ENCODE measurements at regions not wholly inside any gene's neighbourhood (a gene's known extent, or its start where the extent isn't known, plus 50 kb on each side); places are given as distances from the start of the nearest gene placed in this dataset.

DNA sequence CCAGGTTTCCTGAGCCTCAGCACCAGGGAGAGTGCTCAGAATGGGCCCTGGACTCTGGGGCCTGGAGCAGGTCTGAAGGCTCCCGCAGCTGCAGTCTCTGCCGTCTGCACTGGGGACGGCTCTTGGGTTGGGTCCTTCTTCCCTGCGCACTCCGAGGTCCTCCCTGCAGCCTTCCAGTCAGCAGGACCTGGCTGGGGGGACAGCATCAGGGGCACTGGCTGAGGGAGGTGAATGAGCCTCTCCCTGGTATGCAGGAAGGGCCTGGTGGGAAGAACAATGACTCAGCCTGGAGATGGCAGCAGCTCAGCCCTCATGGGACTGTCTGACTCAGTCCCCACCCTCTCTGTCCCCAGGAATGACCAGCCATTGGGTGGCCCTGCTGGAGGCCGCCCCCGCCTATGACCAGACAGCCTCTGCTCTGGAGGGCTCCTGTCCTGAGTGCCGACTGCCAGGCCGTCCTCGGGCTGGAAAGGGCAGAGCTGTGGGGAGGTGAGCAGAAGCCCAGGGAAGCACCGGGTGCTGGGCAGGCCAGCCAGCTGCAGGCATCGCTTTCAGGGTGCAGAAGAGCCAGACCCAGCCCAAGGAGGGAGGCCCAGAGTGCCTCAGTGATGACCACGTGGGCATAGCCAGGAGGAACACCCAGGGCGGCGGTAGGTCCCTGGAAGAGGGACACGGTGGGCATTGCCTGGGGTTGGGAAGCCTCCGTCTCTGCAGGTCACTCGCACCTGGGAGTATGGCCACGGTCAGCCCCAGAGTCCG, 455.0 kb downstream of the BRD1 start:
- DNase-seq: no peak

- DNase-seq: no peak
Measured at GRCh38 chr22:49372111-49372529, 455.6 kb downstream of the BRD1 start.

DNA sequence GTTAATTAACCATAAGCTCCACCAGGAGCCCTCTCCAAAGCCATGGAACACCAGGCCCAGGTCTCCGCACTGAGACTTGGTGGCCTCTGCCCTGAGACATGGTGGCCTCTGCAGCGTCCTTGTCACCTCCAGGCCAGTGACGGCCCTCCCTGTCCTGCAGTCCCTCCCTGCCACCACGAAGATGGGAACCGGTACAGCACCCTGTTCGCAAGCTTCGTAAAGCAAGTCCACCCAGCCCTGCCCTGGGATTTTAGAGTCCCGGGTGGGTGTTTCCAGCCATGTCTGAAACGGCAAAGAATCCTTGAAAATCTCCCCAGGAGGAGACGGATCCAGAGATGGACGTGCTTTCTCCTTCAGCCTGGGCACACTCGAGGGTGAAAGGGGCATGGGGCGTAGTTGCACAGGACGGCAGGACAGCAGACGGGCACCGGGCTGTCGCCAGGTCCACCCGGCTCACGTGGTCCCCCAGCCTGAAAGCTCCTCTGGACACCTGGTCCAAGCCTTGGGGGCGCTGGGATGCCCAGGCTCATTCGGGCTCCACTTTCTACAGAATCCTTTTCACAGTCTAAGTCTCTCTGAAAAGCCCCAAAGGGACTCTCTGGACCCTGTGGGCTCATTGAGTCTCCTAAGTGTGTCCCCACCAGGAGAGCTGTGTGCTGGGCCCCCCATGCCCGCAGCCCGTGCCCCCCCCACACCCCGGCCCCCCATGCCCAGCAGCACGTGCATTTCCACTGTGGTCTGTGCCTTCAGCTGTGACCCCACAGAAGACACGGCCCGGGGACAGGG, 456.2 kb downstream of the BRD1 start:
- DNase-seq: no peak

DNA sequence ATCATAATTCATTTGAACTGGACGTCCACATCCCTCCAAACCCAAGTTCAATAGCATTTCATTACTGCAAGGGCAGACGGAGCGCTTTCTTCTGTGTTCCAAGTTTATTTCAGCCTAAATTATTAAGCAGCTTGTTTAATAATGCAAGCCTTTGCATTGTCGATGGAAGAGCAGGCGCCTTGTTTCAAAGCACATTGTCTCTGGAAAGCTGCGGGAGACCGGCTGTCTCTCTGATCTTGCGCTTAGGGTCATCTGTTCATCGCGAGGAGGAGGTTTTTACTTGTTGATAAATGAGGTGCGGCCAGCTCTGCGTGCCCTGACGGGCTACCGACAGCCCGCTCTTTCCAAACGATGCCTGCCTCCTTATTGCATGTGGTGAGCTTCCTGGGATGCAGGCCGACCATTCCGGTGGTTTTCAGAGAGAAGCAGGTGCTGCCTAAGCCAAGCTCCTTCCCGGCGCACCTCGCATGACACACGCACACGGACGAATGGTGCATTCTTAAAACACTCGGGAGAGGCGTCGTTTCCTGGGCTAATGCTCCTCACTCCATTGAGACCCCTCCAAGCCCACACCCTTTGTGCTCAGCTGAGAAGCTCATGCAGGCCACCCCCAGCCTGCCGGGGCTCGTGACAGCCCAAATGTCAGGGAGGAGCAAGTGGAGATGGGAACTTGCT, 456.9 kb downstream of the BRD1 start:
- no peak for DNase-seq

DNA sequence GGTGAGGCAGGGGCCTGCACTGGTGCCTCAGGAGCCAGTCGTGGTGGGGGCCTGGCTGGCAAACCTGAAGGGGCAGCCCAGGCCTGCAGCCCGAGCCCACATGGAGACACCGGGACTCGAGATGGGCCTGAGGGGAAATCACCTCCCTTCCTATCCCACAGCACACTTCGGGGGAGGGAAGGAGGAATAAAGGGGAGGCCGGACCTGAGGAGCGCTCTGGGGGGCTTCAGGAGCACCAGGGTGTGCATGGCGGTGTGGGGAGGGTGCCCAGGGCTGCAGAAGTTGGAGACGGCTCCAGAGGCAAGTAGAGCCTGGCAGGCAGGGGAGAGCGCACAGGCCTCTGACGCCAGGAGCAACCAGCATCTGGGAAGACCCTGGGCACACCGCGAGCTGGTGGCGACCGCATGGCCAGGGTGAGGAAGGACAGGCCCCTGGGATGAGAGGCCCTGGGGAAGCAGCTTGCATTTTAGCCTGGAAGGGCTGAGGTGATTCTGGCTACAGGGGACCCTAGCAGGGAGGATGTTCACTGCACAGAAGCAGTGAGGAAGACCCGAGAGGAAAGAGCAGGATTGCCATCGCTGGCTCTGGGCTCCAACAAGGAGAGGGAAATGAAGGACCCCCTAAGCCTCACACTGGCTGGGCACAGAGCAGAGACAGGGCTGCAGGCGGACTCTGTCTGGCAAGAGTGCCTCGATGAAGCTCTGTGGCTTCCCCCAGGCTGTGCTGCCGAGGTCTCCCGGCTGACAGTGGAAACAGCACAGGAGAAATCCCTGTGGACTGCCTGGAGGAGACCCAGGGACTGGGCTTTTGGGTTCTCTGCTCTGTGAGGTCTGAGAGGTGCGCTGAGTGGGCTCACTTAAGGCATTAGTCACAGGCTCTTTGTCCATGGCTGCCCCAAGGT, 457.7 kb downstream of the BRD1 start:
- DNase-seq: no peak

DNA sequence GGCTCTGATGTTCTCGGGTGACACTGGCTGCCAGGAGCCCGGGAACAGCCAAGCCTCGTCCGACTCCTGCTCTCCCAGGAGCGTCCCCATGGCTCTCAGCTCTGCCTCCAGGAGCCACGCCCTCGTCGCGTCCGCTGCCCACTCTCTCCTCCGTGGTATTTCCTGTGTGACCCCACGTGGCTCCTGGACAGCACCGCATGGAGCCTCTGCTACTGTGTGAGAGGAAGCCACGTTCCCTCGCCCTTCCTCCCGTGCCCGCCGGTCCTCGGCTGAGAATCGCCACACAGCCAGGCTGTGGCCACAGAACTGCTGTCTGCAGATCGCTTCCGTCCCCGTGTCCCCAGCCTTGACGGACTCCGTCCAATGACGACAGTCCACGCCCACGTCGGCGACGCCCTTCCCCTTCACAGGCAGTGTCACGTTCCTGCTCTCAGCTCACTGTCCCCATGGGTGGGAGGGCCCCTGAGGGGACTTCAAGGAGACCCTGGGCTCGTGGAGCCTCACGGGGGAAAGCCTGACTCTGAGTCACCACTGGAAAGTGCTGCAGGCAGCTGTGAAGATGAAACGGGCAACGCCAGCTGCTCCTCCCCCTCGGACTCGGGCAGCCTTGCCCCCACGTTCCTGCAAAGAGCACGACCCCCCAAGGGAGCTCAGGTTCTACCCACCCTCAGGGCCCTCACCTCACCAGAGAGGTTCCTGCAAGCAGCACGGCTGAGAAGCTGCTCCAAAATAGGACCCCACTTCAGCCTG, 458.5 kb downstream of the BRD1 start:
- no peak for DNase-seq

GRCh38 chr22:49368221-49368975, 459.3 kb downstream of the BRD1 start:
- DNase-seq: no peak

- no peak for DNase-seq
Measured at GRCh38 chr22:49367041-49367697, 460.5 kb downstream of the BRD1 start.

GRCh38 chr22:49366437-49366836, 461.2 kb downstream of the BRD1 start:
- DNase-seq: no peak

DNA sequence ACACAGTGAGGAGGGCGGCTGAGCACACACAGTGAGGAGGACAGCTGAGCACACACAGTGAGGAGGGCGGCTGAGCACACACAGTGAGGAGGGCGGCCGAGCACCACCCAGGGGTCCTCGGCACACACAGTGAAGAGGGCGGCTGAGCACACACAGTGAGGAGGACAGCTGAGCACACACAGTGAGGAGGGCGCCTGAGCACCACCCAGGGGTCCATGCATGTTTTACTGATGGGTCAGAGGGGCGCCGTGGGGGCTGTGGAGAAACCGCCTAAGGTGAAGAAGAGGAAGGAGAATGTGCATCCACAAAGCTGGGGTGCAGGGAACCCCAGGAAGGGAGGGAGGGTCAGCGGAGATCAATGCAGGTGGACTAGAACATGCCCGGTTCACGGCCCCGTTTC, 461.8 kb downstream of the BRD1 start:
- no peak for DNase-seq

- no peak for DNase-seq
Measured at GRCh38 chr22:49365191-49365837, 462.4 kb downstream of the BRD1 start.

DNA sequence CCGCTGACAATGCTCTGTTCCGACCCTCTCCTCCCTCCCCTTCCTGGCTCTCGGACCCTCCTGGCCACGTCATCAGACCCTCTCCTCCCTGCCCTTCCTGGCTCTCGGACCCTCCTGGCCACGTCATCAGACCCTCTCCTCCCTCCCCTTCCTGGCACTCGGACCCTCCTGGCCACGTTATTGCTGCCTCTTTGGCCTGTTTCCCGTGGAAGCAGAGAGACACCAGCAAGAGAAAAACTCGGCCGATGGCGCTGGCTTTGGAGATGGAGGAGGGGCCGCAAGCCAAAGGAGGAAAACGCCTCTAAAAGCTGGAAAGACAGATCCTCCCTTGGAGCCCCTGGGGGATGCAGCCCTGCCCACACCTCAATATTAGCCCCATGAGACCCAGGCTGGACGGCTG, 463.3 kb downstream of the BRD1 start:
- DNase-seq: no peak

DNA sequence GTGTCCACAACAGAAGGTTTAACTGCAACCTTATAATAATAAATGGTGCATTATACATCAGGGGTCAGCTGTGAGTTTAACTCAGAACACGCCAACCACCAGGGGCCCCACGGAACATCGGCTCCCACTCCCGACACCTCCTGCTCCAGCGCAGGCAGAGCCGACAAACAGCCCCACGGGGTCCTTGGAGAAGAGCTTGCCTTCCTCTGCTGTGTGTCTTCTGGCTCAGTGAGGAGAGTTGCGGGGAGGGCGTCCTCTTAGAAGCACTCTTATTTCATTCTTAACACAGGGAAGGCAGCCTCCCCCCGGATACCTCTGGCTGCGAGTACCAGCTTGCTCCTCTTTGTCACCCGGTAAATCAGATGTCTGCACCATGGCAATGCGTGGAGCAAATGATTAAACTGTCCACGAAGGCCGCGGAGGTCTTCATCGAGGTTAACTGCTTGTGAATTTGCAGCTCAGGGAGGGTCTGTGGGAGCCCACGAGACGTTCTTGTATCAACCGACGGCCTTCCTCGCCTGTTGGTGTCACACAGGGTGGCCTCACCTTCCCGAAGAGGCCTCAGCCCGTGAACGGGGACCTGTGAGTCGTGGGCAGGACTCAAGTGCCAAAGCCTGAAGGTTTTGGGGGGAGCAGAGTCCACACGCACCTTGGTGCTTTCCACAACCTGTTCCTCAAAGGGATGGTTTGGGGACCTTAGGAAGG, 464.0 kb downstream of the BRD1 start:
- DNase-seq: no peak

GRCh38 chr22:49362211-49362839, 465.3 kb downstream of the BRD1 start:
- no peak for DNase-seq

DNA sequence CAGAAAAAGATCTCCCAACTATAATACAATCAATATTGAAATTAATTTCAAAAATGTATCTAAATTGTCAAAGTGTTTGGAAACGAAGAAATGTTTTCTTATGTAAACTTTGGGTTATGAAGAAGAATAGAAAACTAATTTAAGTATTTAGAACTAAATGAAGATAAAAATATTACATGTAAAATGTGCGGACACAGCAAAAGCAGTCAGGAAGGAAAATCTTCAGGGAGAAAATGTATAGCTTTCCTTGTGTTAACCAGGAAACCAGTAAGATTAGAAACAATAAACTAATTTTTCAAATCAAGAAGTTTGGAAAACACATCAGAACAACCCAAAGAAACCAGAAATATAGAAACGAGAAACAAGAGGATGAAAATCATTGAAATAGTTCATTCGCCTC, 466.5 kb downstream of the BRD1 start:
- DNase-seq: no peak

DNA sequence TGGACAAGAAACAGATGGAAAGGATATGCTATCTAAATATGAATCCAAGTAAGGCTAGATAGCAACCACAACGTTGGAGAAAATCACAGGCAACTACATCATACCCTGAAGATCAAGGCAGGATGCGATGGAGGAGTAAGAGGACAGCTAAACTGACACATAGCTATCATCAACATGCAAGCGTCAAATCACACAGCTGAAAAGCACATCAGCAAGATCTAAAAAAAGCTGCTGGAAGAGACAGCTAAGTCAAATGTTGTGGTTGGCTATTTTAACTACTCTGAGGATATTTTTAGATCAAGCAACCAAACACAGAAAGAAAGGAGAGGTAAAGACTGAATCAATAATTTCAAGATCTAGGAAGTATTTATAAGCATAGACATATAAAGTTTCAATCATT, 466.9 kb downstream of the BRD1 start:
- DNase-seq: no peak

DNA sequence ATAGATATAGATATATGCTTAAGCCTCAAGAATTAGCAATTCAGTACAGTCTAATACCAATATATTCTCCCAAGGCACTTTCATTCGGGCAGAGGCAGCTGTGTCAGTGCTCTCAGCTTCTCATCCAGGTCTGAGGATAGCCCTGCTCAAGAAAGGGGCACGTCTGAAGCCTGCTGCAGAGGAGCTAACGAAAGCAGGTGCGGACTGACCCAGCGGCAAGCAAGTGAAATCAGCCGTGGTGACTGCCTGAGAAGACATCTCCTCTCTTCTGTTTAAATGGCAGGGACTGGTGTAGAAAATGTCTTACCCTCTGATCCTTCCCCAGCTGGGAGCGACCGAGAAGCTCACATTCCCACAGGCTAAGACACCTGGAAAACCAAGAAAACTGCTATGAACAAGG, 468.6 kb downstream of the BRD1 start:
- no peak for DNase-seq

- no peak for DNase-seq
Measured at GRCh38 chr22:49357661-49358440, 469.8 kb downstream of the BRD1 start.
